ENCODE measurements at regions not wholly inside any gene's neighbourhood (a gene's known extent, or its start where the extent isn't known, plus 50 kb on each side); places are given as distances from the start of the nearest gene placed in this dataset.
A peak's percentile ranks its signal among the peaks of the same experiment; 100 is the strongest.

DNA sequence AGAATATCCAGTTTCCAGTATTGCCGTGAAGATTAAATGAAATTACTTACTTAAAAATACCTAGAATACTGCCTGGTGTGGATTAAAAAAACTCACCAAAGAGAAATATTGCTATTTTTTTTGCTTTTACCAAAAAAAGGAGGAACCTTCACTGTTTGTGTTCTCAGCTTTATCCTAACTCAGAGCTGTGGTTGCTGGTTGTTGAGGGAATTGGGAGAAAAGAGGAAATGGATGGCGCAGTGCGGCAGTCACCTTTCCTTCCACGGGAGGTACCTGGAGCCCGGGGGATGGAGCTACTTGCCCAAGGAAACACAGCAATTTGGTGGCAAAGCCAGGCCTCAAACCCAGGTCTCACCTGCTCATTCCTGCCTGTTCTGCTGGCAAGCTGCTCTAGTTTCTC, 270.3 kb downstream of the RPLP1 start:
- Histone ChIP-seq H3K27ac (peak overlapping the region in 5 of 21 experiments; percentile 0 to 55 (median 29)), H3K4me3 (no peak overlapping the region)

DNA sequence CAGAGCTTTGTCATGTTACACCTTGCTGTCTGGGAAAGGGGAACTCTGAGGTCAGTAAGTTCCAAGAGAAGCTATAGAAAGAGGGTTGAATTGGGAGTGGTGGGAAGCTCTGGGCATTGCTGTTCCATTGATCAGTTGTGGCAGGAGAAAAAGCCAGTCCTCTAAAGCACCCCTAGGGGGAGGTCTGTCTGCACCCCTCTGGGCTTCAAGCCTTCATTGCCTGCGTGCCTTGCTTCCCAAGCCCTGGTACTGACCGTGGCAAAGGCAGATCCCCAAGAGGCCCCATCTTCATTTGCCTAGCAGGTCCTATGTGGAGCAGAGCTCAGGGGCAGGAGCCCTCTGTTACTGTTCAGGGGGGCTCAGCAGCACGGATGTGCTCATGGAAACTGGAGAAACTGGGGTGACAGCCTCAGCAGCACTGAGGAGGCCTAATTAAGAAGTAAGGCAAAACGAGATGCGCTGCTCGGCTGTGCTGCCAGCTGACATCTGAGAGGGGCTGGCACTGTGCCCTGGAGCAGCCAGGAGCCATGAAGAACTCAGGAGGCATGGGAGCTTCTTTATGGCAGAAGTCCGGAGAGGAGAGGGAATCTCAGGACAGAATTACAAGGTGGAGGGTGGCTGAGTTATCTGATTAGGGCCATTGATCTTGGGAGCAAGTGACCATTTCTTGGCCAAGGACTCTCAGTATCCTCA, 270.9 kb downstream of the RPLP1 start:
- H3K4me3 ChIP-seq = no peak overlapping the region
- peak overlapping the region in 3 of 21 experiments; percentile 2 to 42 (median 29) for H3K27ac ChIP-seq

DNA sequence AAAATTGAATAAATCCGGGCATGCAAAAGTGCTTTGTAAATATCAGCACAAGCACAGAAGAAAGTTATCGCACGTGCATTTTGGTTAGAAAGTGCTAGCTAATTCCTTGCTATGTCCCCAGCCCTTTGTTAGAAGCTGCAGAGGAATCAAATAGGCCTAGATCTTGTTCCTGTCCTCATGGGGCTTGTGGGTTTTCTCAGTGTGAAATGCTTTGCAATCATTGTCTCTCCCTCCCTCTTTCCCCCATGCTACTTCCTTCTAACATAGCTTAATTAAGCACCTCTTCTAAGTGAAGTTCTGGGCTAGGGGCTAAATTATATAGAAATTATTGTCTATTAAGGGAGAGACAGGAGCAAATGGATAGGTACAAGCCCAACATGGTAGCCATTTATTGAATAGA, 271.7 kb downstream of the RPLP1 start:
- H3K27ac ChIP-seq = peak overlapping the region in 2 of 21 experiments; percentile 5 to 60
- H3K4me3 ChIP-seq = no peak overlapping the region

DNA sequence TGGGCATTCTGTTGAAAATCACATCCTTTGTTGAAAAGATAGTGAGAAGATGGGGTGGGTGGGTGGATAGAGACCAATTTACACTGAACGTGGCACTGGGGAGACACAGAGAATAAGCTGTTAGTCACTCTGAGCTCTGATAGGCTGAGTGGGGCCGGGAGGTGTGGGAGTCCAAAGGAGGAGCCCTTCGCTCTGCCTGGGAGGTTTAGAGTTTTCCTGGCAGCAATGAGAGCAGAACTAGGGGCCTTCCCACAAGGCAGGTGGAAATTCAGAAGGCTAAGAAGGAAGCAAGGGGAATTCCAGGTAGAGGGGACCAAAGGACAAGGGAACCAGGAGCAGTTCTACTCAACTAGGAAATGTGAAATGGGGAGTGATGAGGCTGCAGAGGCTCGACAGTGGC, 272.7 kb downstream of the RPLP1 start:
- peak overlapping the region in 9 of 21 experiments; percentile 30 to 60 (median 38) for H3K27ac ChIP-seq
- no peak overlapping the region for H3K4me3 ChIP-seq

DNA sequence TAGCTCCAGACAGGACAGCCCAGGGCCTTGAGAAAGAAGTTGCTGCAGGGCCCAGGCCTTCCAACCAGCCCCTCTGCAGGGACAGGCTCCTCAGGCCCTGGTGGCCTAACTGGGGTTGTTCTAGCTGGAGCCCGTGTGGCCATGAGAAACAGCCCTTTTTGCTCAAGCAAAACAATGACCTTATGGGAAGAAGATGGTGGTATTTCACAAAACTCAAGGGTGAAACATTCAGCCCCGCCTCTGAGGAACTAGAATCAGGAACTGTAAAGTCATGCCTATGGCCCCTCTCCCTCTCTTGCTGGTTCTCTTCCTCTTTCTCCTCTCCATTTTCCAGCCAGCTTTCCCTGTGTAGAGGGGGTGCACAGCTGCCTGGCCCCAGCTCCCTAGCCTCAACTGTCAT, 273.3 kb downstream of the RPLP1 start:
- no peak overlapping the region for H3K4me3 ChIP-seq

DNA sequence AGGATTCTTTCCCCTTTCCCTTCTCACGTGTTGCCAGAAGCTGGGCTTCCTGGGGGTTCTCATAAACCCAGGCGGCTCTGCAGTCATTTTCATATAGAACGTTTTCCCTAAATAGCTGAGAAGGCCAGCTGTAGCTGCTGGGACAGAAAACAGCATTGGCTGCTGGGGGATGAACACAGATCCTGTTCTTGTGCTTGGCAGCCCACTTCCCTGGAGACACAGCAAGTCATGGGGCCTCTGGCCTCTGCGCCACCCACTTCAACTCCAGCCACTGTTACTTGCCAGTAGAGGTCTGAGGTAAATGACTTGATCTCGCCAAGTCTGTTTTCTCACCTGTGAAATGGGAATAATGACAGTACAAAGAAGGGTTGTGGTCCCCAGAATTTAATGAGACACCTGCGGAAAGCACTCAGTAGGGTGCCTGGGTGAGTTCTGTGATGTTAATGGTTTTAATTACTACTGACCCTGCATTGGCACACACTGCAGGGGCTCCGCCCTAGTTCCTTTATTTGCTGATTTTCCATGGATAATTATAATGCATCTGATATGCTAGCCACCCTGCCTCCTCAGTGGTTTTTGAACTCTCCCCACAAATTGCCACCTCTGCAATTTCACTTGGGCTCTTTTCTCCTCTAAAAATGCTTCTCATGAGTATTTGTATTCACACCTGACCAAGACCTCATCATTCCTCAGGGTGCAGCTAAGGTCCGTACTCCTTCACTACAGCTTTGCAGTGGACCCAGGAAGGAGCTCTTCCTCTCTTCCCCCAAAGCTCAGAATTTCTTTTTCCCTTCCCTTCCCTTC, 274.7 kb downstream of the RPLP1 start:
- peak overlapping the region in 7 of 21 experiments; percentile 5 to 78 (median 40) for H3K27ac ChIP-seq
- no peak overlapping the region for H3K4me3 ChIP-seq

More for the DNA sequence above, 273.3 kb downstream of the RPLP1 start:
- peak overlapping the region in 13 of 21 experiments; percentile 0 to 78 (median 38) for H3K27ac ChIP-seq

DNA sequence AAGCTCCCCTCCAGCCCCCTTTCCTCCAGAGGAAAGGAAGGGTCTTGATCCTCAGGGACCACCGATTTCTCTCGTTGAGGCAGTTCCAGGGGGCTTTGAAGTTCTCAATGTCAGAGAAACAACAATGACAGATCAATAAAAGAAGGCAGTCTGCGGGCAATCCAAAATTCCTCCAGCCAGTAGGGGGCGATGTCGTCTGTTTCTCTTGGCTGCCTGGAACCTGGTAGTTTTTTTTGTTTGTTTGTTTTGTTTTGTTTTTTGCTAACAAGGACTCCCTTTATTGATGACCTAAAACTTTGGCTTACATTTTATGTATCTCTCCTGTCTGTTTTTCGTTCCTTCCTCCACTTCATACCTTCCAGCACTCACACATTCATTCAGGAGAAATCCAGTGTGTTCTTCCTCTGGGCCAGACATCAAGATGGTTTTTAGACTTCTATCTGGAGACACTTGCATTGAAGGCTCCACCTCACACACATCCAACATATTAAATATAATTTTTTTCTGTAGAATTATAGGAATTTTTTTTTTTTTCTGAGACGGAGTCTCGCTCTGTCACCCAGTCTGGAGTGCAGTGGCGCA, 276.6 kb downstream of the RPLP1 start:
- H3K4me3 ChIP-seq = no peak overlapping the region
- no peak overlapping the region for H3K27ac ChIP-seq

DNA sequence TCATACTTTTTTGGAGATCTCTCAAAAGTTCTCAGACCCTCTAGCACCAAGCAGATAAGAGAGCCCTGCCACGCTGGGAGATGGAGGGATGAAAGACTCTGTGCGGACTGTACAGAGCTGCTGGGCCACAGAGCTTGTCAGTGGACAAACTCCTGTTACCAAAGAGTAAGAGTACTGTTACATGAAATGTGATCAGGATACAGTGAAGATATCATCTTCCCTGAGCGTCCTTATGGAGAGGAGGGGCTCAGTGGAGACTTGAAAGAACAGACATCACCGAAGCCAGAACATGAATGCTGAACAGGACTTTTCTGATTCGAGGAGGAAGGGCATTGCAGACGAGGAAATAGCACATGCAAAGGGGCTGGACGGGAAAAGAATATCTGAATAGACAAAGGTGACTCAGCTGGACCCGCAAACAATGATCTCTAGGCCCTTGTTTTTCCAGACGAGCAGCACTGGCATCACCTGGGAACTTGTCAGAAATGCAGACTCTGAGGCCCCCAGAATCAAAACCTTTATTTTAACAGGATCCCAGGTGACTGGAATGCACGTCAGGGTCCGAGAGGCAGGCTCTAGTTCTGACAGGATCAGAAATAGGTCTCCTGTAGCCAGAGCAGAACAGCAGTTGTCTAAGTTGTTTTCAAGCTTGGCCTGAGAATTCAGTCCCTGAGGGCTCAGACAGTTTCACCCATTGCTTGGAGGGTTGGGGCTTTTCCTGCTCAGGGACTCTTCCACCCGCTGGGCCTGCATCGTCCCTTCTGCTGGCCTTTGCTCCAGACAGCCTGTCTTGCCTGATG, 277.9 kb downstream of the RPLP1 start:
- H3K27ac ChIP-seq = no peak overlapping the region
- no peak overlapping the region for H3K4me3 ChIP-seq

DNA sequence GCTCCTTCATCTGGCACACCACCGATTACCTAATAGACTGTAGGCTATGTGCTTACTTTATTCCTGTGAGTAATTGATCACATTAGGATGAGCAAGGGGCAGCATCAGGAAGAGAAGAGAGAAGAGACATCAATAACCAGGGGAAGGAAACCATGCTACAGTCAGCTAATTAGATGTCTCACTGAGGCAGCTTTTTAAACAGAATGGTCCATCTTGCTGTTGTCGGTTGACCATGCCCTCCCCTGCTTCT, 278.4 kb downstream of the RPLP1 start:
- Histone ChIP-seq H3K27ac (no peak overlapping the region), H3K4me3 (no peak overlapping the region)

DNA sequence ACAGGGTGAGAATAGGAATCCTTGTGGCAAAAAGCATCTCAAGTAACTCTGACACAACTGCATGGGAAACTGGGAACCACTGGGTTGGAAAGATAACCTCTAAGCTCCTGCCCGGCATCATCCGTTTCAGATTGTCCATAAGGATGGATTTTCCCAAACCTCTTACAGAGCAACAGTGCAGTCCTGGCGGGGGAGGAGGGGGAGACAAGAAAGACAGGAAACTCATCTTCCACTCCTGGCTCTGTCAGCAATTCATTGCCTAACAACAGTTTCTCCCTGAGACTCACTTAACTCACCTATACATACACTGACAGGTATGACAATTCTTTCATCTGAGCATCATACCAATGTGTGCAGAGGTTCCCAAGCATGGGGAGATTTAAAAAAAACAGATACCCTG, 279.0 kb downstream of the RPLP1 start:
- no peak overlapping the region for H3K4me3 ChIP-seq
- H3K27ac ChIP-seq = no peak overlapping the region

DNA sequence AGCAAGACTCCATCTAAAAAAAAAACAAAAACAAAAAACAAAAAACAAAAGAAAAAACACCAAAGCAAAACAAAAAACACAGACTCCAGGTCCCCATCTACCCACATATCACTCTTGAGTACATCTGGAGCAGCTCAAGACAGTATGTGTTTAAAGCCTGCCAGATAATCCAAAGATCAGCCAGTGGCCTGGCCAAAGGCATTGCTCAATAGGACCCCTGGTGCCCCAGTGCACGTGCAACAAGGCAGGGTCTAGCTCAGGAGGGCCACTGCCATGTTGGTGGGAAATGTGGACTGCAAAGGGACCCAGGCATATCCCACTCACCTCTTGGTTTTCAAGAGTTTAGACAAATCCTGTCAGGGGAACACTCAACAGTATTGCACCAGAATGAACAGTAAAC, 279.5 kb downstream of the RPLP1 start:
- Histone ChIP-seq H3K27ac (no peak overlapping the region), H3K4me3 (no peak overlapping the region)

DNA sequence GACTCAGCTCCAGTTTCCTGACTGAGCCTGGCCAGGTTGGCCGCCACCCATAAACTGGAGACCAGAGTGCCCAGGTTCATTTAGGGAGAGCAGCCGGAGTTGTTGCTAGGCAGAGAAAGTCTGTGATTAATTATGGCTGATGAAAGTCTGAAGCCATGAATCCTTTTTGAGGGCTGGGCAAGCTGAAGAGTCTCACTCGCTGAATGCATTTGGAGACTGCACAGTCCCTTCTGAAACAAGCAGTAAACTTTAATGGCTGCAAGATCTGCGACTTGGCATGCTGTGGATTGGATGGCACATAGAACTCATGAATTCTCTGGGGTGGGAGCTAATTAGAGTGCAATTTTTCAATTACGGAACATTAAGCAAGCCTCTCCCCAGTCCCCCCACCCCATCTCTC, 282.1 kb downstream of the RPLP1 start:
- peak overlapping the region in 2 of 21 experiments; percentile 29 to 55 for H3K27ac ChIP-seq
- no peak overlapping the region for H3K4me3 ChIP-seq

DNA sequence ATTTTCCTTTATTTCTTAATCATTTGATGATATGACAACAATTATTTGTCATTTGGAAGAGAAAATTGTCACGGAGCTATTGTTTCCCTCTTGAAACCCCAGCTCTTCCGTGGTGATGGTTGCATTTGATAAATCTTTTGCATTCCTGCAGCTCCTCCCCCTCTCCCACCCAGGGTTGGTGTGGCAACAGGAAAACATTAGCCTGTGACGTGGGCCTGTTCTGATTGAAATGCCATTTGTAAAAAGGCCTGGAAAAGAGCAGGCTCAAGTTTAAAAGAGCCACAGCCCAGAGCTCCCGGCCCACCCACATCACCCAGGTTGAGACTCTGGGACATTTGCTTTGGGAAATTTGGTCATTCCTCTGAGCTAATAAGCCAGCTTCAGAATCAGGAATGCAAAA, 282.5 kb downstream of the RPLP1 start:
- Histone ChIP-seq H3K27ac (peak overlapping the region in 2 of 21 experiments; percentile 29 to 55), H3K4me3 (no peak overlapping the region)

DNA sequence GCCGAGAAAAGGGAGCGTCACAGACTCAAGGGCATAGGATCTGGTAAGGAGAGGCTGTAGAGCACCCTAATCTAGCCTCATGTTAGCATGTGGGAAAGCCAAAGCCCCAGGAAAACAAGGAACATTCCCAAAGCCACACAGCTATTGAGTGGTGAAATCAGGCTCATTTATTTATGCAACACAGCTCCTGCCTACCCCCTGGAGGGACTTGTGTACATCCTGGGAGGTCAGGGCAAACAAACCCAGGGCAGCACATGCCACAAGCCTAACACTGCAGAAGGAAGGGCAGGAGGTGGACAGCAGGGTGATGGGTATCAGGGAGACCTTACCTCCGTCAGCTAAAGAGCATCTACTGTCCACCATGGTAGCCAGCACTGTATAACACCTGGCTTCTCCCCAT, 283.5 kb downstream of the RPLP1 start:
- Histone ChIP-seq H3K27ac (no peak overlapping the region), H3K4me3 (no peak overlapping the region)

DNA sequence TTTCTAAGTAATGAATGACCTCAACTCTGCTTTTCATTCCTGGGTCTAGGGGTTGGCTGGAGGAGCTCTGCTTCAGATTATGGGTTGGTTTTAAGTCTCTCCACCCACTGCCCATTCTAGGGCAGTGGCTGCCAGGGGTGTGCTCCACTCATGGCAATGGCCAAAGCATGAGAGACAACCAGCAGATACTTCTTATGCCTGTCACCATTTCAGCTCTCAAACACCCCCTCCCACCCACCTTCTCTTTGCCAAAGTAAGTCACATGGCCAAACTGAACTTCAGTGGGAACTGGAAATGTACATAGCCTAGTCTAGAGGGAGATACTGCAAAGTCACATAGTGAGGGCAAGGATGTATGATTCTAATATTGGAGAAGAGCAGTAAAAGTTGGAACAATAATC, 285.3 kb downstream of the RPLP1 start:
- Histone ChIP-seq H3K4me3 (no peak overlapping the region), H3K27ac (no peak overlapping the region)

DNA sequence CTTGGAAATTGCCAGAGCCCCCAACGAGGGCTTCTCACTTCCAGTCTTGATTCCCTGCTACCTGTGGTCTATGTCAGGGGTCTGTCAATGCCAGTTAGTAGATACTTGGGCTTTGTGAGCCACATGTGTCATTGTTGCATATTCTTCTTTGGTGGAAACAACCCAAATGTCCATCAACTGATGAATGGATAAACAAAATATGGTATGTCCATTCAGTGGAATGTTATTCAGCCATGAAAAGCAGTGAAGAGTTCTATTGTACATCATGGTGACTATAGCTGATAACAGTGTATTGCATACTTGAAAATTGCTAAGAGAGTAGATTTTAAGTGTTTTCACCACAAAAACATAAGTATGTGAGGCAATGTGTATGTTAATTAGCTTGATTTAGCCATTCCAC, 288.1 kb downstream of the RPLP1 start:
- Histone ChIP-seq H3K27ac (no peak overlapping the region), H3K4me3 (no peak overlapping the region)

DNA sequence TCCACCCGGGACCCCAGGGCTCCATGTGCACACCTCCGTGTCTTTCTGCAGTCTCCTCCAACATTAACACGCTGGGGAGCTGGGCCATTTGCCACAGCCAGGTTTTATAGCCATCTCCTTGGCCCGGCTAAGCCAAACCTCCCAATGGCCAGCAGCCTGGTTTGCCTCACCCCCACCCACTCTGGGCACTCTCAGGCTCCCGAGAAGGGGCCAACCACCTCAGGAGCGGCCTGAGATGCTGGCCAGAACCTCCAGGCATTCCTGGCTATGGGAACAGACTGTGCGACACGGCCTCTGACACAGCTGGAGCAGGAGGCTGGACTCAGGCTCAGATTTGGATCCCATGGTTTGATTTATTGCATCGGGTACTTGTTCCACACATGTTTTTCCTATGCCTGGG, 289.7 kb downstream of the RPLP1 start:
- H3K4me3 ChIP-seq = no peak overlapping the region
- H3K27ac ChIP-seq = no peak overlapping the region

DNA sequence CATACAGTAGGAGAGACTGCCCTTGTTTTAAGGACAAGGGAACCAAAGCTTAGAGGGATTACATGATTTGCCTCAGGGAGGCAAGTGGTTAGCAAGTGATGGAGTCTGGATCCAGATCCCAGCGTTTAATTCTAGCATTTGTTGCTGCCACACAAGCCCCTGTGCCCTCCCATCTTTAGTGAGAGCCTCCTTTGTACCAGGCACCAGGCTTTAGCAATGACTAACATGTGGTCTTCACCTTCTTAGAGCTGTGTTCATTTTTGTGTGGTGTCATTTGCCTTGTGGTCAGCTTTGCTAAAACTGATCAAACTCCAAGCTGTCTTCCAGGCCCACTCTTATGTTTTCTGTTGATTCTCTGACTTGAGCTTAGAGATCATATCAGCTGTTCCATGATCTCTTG, 290.5 kb downstream of the RPLP1 start:
- Histone ChIP-seq H3K4me3 (no peak overlapping the region), H3K27ac (no peak overlapping the region)

DNA sequence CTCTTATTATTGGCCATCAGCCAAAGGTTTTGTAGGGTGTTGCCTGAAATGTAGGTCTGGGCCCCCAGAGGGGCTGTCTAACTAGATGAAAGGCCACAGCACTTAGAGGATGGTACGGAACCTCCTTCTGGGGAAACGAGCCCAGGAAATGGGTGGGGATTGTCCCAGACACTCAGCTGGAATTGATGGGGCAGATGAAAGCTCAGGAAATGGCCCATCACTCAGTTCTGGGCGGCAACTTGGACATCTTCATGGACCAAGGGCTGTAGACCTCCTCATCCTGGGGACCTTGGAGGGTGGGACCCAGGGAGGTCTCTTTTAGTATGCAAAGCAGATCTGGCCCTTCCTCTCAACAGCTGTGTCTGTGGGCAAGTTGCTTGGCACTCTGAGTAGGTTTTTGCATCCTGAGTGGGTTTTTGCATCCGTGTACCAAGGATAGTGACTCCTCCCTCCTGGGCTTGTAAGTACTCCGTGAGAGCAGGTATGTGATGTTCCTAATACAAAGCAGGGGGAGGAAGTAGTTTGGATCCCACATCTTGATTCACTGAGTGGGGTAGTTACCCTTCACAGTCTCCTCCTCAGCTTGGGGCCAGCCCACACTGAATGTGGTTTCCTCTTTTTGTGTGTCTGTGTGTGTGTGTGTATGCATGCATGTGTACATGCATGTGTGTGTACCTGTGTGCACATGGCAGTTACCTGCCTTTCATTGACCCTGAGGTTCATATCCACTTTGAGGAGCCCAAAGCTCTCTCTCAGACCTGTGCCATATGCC, 292.0 kb downstream of the RPLP1 start:
- no peak overlapping the region for H3K4me3 ChIP-seq
- no peak overlapping the region for H3K27ac ChIP-seq

DNA sequence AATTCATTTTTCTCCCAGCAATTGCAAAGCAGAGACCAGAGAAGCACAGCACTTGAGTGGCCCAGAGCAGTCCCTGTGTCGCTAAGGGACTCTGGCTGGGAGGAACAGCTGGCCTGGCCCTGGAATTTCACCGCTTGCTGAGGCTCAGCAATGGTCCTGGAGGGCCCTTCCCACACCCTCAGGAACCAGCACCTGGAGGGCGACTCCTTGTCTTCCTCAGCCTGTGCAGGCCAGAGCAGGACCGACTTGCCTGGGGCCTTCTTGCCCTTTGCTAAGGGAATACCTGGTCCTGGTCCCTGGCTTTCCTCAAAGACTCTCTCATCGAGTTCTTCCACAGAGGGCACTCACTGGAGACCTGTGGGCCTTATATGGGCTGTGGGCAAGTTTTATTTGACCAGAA, 294.6 kb downstream of the RPLP1 start:
- no peak overlapping the region for H3K27ac ChIP-seq
- no peak overlapping the region for H3K4me3 ChIP-seq

Data from skin epidermis (tissue), 12 donors.